H1 (cell line): ENCODE measurements at regions not wholly inside any gene's neighbourhood (a gene's known extent, or its start where the extent isn't known, plus 50 kb on each side); places are given as distances from the start of the nearest gene placed in this dataset.

Source experiments
- CHD7 ChIP-seq: fragments of 300-600 bp; sonication (generic); IDR thresholded peaks from 2 replicates; pipeline ENCODE4 v1.7.1; 2012; ENCODE audit warnings: low read length, moderate library complexity, mild to moderate bottlenecking, inconsistent platforms; ENCODE audit not compliant: insufficient replicate concordance
- RAD21 ChIP-seq, 2 experiments: IDR thresholded peaks in 1 of 2; conservative IDR thresholded peaks in 1 of 2; 2 replicates each; pipeline ENCODE4 v1.6.1; 2011; ENCODE audit warnings: low read depth in 2 of 2, low read length in 2 of 2, improper control_type of control experiment in 1 of 2, inconsistent platforms in 1 of 2, mild to moderate bottlenecking in 1 of 2, moderate library complexity in 1 of 2
- SIRT6 ChIP-seq: IDR thresholded peaks from one replicate; pipeline ENCODE4 v1.7.1; 2012; ENCODE audit warnings: low read length, inconsistent platforms

- TF ChIP-seq CHD7 (no peak), RAD21 (IDR thresholded peaks at IDR 0.05 in 1 of 2, conservative IDR thresholded peaks at IDR 0.05 in 1 of 2; ENCODE audit: low read depth in 2 of 2, low read length in 2 of 2) (peak in 1 of 2 experiments; percentile 25; a peak in 2 of 4 replicates), SIRT6 (no peak)
Measured at GRCh38 chr1:30522031-30523004, 201.1 kb downstream of the MATN1 start (continued).
